Spinal cord (tissue), 9 donors: ENCODE measurements at regions not wholly inside any gene's neighbourhood (a gene's known extent, or its start where the extent isn't known, plus 50 kb on each side); places are given as distances from the start of the nearest gene placed in this dataset.

Source experiments
- DNase-seq, 6 donors: peaks; one replicate each; pipeline versions ENCODE4 v3.0.0 to v3.0.0-alpha.2; 2013 to 2015; ENCODE audit warnings: low spot score in 6 of 6, low read depth in 4 of 6
- H3K27ac ChIP-seq: one replicate; pipeline ENCODE4 v1.5.1; 2013; ENCODE audit warnings: low read depth, low read length, control low read depth
- H3K27me3 ChIP-seq: one replicate; pipeline ENCODE4 v1.6.1; 2013; ENCODE audit warnings: low read length; ENCODE audit not compliant: control insufficient read depth, insufficient read depth
- H3K36me3 ChIP-seq: one replicate; pipeline ENCODE4 v1.6.1; 2013; ENCODE audit warnings: low read length; ENCODE audit not compliant: control insufficient read depth, insufficient read depth
- H3K4me1 ChIP-seq: one replicate; pipeline ENCODE4 v1.6.1; 2013; ENCODE audit warnings: low read length; ENCODE audit not compliant: control insufficient read depth, insufficient read depth
- H3K4me3 ChIP-seq: one replicate; pipeline ENCODE4 v1.5.1; 2013; ENCODE audit warnings: low read depth, low read length, control low read depth
- H3K9me3 ChIP-seq: one replicate; pipeline ENCODE4 v1.6.1; 2013; ENCODE audit warnings: low read length; ENCODE audit not compliant: control insufficient read depth, insufficient read depth
- WGBS: methylation state at CpG from one replicate; pipeline ENCODE4 v1.1.5; 2013; ENCODE audit warnings: missing lambda C conversion rate; ENCODE audit not compliant: insufficient coverage; 5-methylcytosine and 5-hydroxymethylcytosine counted together
- donor health status: healthy.

DNA sequence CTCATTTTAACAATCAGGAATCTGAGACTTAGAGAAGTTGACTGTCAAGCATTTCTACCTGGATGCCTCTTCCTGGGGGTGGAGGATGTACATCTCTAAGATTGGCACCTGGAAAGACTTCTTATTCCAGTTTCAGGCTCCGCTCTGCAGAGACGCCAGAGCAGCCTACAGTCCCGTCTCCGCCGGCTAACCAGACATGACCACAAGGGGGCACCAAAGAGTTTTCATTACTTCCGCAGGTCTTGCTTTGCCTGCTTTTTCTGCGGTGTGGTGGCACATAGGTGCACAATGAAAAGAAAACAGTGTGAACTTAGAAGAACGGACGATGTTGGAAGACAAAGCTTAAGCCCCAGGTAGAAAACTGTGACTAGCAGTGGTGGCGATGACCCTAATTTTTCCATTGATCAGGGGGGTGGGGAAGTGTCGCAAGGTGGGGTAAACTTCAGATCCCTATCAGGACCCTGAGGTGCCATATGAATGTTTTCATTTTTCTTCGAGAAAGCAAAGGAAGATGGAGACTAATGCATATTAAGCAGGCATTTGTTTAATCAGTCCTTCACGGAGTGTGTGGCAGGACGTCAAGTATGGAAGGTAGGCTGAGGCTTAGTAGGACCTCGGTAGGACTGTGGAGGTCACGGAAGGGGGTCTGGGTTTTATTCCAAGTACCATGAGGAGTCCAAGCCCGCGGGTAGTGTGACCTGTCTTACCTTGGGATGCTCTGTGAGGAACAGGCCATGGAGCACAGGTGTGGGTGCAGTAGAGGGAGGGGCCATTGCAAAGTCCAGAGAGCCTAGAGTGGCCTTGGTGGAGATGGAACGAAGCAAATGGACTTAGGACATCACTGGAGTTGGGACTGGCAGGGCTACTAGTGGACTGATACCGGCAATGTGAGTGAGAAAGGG lies 60.1 kb upstream of the SORCS3 start:
- Histone ChIP-seq H3K36me3 (no peaks in the 10 kb centered on the region), H3K27me3 (no peaks in the 10 kb centered on the region), H3K4me1 (peaks cover 6% of the 10 kb centered on the region), H3K4me3 (no peak overlapping the region), H3K9me3 (no peaks in the 10 kb centered on the region), H3K27ac (no peak overlapping the region)
- 48% methylated on average over 20 of the region's 20 CpGs for WGBS
- DNase-seq: peak; percentile 44 to 95 (median 78)

GRCh38 chr10:104581884-104582601 lies 59.0 kb upstream of the SORCS3 start:
- Histone ChIP-seq H3K27me3 (no peaks in the 10 kb centered on the region), H3K4me1 (peaks cover 6% of the 10 kb centered on the region), H3K4me3 (no peak overlapping the region), H3K36me3 (no peaks in the 10 kb centered on the region), H3K27ac (no peak overlapping the region), H3K9me3 (no peaks in the 10 kb centered on the region)
- WGBS: 67% methylated on average over 4 of the region's 5 CpGs
- DNase-seq: no peak

GRCh38 chr10:104582602-104582951 lies 58.5 kb upstream of the SORCS3 start:
- 91% methylated on average over 4 of the region's 4 CpGs for WGBS
- H3K27me3 ChIP-seq: no peaks in the 10 kb centered on the region
- DNase-seq: no peak

GRCh38 chr10:104582966-104583365 lies 58.1 kb upstream of the SORCS3 start:
- H3K9me3 ChIP-seq: no peaks in the 10 kb centered on the region
- no peaks in the 10 kb centered on the region for H3K27me3 ChIP-seq
- no peak for DNase-seq
- WGBS: no CpG with 5 or more reads among the region's 1 CpG
- no peaks in the 10 kb centered on the region for H3K36me3 ChIP-seq
- H3K4me1 ChIP-seq: peaks cover 3% of the 10 kb centered on the region
- no peak overlapping the region for H3K4me3 ChIP-seq
- no peak overlapping the region for H3K27ac ChIP-seq

More at GRCh38 chr10:104582602-104582951, 58.5 kb upstream of the SORCS3 start:
- peaks cover 6% of the 10 kb centered on the region for H3K4me1 ChIP-seq
- H3K36me3 ChIP-seq: no peaks in the 10 kb centered on the region
- H3K9me3 ChIP-seq: no peaks in the 10 kb centered on the region
- no peak overlapping the region for H3K27ac ChIP-seq
- no peak overlapping the region for H3K4me3 ChIP-seq

- Histone ChIP-seq H3K4me3 (no peak overlapping the region), H3K4me1 (no peaks in the 10 kb centered on the region), H3K27me3 (no peaks in the 10 kb centered on the region), H3K36me3 (no peaks in the 10 kb centered on the region), H3K27ac (no peak overlapping the region), H3K9me3 (no peaks in the 10 kb centered on the region)
- WGBS: 89% methylated on average over 6 of the region's 7 CpGs
- no peak for DNase-seq
Measured at GRCh38 chr10:104584541-104584940, 56.5 kb upstream of the SORCS3 start.

- Histone ChIP-seq H3K9me3 (no peaks in the 10 kb centered on the region), H3K4me1 (no peaks in the 10 kb centered on the region), H3K27ac (no peak overlapping the region), H3K4me3 (no peak overlapping the region), H3K27me3 (no peaks in the 10 kb centered on the region), H3K36me3 (no peaks in the 10 kb centered on the region)
- WGBS: no CpG with 5 or more reads among the region's 2 CpGs
- peak in 1 of 6 donors; percentile 60 for DNase-seq
Measured at GRCh38 chr10:104587751-104588150, 53.3 kb upstream of the SORCS3 start.

DNA sequence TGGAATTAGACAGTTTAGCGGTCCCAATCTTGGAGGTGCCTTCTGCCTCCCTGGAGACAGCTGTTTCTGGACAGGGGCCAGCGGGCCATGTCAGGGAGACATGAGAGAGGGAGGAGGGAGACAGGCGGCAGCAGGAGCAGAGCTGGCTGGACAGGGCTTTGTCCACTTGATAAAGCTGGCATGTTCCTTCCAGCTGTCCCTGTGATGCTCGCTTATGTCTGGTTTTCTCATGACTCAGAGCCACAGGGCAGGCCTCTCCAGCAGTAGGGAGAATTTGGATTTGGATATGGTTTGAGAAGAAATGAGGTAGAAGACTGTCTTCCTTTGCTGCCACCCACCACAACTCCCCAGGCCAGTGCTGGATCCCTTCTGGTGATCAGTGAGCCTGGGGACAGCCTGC lies 51.7 kb upstream of the SORCS3 start:
- no peak for DNase-seq
- WGBS: 74% methylated on average over 4 of the region's 4 CpGs
- H3K27ac ChIP-seq: no peak overlapping the region
- no peaks in the 10 kb centered on the region for H3K4me1 ChIP-seq
- H3K36me3 ChIP-seq: no peaks in the 10 kb centered on the region
- no peak overlapping the region for H3K4me3 ChIP-seq
- H3K27me3 ChIP-seq: no peaks in the 10 kb centered on the region
- no peaks in the 10 kb centered on the region for H3K9me3 ChIP-seq

DNA sequence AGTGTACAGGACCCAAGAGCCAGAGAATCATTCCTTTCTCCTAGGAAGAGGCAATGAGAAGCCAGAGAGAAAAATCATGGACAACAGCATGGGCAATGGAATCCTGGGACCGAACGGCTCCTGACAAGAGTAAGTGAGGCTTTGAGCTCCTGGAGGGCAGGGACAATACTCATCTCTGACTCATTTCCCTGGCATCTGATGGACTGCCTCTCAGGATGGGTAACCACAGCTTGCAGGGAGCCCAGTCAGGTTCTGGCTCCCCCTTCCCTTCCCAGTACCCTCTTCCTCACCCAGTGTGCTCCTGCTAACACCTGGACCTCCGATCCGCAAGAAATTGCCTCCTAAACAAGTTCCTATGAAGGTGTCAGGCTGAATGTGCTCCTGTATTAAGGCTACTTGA lies 51.2 kb upstream of the SORCS3 start:
- no peak for DNase-seq
- no peaks in the 10 kb centered on the region for H3K27me3 ChIP-seq
- H3K4me1 ChIP-seq: no peaks in the 10 kb centered on the region
- H3K9me3 ChIP-seq: no peaks in the 10 kb centered on the region
- H3K27ac ChIP-seq: no peak overlapping the region
- no peak overlapping the region for H3K4me3 ChIP-seq
- H3K36me3 ChIP-seq: no peaks in the 10 kb centered on the region
- 75% methylated on average over 2 of the region's 4 CpGs for WGBS
